Skin epidermis (tissue), 12 donors: ENCODE measurements at regions not wholly inside any gene's neighbourhood (a gene's known extent, or its start where the extent isn't known, plus 50 kb on each side); places are given as distances from the start of the nearest gene placed in this dataset.
"Not testable (repeated sequence)": the region's sequence is repeated elsewhere in the genome, so short reads cannot be mapped to it uniquely, and the experiment has no call there.

Experiments used
- H3K27ac ChIP-seq, 21 experiments: fragments of 200-600 bp; sonication (generic) in 11 of 21; one replicate each; pipeline ENCODE4 v1.5.0; 2020; ENCODE audit warnings: mild to moderate bottlenecking in 3 of 21, inconsistent platforms in 2 of 21, moderate library complexity in 2 of 21
- H3K4me3 ChIP-seq, 7 experiments: fragments of 200-600 bp; sonication (generic) in 2 of 7; one replicate each; pipeline ENCODE4 v1.5.0; 2020; ENCODE audit warnings: inconsistent platforms in 2 of 7, mild to moderate bottlenecking in 2 of 7, moderate library complexity in 1 of 7

DNA sequence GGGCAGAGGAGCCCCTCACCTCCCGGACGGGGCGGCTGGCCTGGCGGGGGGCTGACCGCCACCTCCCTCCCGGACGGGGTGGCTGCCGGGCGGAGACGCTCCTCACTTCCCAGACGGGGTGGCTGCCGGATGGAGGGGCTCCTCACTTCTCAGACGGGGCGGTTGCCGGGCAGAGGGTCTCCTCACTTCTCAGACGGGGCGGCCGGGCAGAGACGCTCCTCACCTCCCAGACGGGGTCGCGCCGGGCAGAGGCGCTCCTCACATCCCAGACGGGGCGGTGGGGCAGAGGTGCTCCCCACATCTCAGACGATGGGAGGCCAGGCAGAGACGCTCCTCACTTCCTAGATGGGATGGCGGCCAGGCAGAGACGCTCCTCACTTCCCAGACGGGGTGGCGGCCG is 1615.9 kb upstream of the C9orf72 start:
- not testable (repeated sequence) for H3K27ac ChIP-seq, H3K4me3 ChIP-seq

DNA sequence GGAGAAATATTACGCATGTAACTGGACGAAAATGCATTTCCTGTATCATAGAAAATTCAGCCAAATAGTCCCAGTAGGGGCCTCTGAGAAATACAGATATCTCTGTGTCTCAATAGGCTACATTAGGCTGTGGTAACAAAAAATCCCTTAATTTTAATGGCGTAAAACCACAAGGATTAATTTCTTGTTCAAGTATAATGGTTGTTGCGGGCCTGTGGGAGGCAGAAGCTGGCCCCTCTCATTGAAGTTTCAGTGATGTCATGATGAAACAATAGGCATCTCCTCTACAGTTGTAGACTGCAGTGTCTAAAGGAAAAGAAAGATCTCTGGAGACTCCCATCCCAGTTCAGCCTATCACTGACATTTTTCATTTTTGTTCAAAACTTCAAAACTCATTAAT is 1625.6 kb upstream of the C9orf72 start:
- no peak overlapping the region for H3K27ac ChIP-seq
- no peak overlapping the region for H3K4me3 ChIP-seq

GRCh38 chr9:29199975-29200374 is 1626.7 kb upstream of the C9orf72 start:
- H3K27ac ChIP-seq, result no peak overlapping the region
- H3K4me3 ChIP-seq, result no peak overlapping the region

GRCh38 chr9:29200650-29201049 is 1627.4 kb upstream of the C9orf72 start:
- no peak overlapping the region for H3K27ac ChIP-seq
- no peak overlapping the region for H3K4me3 ChIP-seq

GRCh38 chr9:29203244-29203930 is 1630.1 kb upstream of the C9orf72 start:
- no peak overlapping the region for H3K27ac ChIP-seq
- H3K4me3 ChIP-seq, result no peak overlapping the region

GRCh38 chr9:29208670-29209069 is 1635.4 kb upstream of the C9orf72 start:
- H3K4me3 ChIP-seq, result no peak overlapping the region
- H3K27ac ChIP-seq, result no peak overlapping the region

- Histone ChIP-seq H3K4me3 (no peak overlapping the region), H3K27ac (no peak overlapping the region)
Observed at GRCh38 chr9:29209748-29210291, 1636.5 kb upstream of the C9orf72 start.

DNA sequence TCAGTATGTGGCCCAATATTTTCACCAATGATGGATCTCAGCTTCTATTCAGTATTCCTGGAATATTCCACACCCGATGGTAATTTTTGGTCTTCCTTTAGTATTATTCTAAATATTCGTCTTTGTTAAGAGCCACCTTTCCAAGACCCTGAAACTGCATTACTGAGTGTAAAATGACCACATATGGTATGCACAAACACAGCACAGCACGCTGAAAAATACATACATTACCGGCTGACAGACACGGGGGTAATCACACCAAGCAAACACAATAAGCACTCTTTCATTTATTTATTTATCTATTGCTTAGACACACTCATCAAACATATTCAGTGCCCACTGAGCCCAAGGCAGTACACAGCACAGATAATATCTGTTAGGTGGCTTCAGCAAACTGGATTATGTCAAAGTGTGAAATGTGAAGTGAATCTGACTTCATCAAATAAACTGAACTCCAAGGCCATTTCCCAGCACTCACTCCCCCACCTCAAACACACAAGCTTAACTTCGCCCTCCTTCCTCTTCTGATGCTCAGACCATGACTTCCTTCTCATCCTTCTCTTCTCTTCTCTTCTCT is 1637.8 kb upstream of the C9orf72 start:
- Histone ChIP-seq H3K27ac (no peak overlapping the region), H3K4me3 (no peak overlapping the region)

DNA sequence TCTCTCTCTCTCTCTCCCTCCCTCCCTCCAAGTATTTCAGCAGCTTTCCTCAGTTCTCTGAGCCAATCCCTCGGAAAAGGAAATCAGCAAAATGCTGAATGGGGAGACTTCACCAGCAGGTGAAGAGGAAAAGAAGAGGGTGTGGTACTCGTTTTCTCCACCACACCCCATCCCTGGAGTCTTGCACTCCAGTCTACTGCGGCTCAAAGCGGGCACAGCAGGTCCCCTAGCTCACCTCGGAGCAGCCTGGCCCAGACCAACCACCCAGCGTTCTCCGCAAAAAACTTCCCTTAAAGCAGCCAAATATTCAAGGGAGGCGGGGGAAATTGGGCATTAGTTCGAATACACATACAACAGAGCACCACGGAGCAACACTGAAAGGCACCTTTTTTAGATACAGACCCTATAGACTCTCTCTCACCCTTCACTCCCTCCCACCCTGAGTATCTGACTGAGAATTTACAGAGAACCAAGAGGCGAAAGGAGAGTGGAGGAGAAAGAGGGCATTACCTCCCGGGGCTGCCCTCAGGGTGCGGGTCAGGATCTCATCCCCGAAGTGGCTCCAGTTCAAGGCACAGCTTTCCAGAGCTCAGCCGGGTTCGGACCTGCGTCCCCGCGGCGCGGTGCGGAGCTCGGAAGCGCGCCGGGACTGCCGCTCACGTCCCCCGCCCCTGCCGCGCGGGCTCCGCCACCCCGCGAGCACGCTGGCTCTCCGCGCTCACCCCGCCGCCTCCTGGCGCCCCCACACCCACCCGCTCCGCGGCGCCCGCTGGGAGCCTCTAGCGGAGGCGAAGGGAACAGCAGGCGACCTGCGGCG is 1638.5 kb upstream of the C9orf72 start:
- H3K27ac ChIP-seq, result no peak overlapping the region
- H3K4me3 ChIP-seq, result peak overlapping the region in 5 of 7 experiments; percentile 2 to 28 (median 15)

DNA sequence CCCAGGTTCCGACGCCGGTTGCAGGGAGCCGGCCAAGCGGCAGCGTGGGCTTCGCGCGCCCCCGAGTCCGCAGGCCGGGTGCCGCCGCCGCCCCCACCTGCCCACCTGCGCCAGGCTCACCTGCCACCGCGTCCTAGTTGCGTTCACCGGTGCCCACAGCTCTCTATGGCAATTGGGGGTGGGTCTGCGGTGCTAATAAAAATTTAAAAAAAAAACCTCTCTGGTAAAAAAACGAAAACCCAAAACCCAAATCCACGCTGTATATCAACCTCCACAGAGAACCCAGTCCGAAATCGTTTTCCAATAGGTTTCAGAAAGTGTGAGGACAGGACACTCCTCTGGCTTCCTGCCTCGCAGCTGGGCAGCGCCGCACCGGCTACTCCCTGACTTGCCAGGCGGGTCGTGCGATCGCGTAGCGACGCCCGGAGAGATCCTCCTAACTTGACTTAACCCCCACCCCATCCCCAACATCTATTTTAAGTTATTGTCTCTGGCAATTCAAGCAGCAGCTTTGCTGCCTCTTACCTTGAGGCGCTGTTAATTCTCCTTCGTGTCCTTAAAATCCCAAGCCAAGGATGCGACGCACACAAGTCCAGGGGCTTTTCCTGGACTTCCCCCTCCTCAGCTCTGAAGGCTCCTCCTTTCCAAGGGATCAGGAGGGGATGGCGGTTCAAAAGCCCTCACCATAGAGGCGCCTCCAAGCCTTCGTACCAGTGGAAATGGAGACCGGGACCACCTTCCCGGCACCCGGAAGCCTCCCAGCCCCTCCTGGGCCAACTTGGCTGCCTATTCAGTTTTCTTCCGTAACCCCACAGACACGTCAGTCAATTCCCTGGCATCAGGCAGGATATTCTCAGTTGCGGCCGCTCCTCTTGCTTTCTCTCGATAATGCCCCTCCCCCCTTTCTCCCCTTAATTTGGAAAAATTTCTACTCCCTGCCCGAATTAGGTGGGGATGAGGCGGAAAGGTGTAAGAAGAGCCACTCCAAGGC is 1639.4 kb upstream of the C9orf72 start:
- Histone ChIP-seq H3K4me3 (peak overlapping the region in 5 of 7 experiments; percentile 8 to 28 (median 15)), H3K27ac (no peak overlapping the region)

GRCh38 chr9:29213417-29214153 is 1640.3 kb upstream of the C9orf72 start, which contains the start of gene LINGO2:
Gene LINGO2, minus strand, starts transcription at chr9:29213601.
- no peak within 1 kb of the TSS for H3K27ac ChIP-seq

GRCh38 chr9:29214154-29214689 is 1640.9 kb upstream of the C9orf72 start:
- no peak overlapping the region for H3K4me3 ChIP-seq
- no peak overlapping the region for H3K27ac ChIP-seq

More at GRCh38 chr9:29213417-29214153, 1640.3 kb upstream of the C9orf72 start, which contains the start of gene LINGO2:
- H3K4me3 ChIP-seq, result peak within 1 kb of the TSS in 5 of 7 experiments; percentile 8 to 28 (median 15)

DNA sequence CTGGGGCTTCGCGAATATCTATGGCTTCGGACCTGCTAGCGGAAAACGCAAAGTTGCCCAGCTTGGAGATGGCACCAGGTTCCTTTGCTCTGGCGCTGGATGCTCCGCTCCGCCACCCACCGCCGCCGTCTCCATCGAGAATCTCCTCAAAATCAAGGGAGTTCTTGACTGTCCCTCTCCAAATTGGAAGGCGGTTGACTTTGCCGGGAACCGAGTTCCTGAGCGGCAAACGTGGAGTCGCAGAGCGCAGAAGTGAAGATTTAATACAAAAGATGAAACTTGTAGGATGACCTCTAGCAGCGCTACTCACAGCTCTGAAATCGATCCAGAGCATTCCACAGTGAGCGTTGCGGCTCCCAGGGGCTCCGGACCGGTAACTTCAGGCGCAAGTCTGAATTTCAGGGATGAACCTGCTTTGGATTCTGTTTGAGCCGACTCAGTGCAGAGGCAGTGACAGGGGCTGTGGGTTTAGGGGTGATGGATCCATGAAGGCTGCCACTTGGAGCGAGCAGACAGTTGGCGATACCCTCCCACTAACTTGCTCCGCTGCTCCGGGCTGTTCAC is 1641.5 kb upstream of the C9orf72 start:
- Histone ChIP-seq H3K4me3 (no peak overlapping the region), H3K27ac (no peak overlapping the region)

DNA sequence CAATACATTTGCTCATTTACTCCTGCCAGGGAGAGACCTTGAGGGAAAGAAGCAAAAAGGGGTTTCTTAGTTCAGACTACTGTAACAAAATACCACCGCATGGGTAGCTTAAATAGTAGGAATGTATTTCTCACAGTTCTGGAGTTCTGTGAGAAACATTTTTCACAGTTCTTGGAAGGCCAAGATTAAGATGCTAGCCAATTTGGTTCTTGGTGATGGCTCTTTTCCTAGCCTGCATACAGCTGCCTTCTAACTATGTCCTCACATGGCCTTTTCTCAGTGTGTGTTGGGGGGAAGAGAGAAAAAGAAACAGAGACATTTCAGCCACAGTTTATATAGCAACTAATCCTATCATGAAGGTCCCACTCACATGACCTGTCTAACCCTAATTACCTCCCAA is 1644.7 kb upstream of the C9orf72 start:
- no peak overlapping the region for H3K27ac ChIP-seq
- H3K4me3 ChIP-seq, result no peak overlapping the region

DNA sequence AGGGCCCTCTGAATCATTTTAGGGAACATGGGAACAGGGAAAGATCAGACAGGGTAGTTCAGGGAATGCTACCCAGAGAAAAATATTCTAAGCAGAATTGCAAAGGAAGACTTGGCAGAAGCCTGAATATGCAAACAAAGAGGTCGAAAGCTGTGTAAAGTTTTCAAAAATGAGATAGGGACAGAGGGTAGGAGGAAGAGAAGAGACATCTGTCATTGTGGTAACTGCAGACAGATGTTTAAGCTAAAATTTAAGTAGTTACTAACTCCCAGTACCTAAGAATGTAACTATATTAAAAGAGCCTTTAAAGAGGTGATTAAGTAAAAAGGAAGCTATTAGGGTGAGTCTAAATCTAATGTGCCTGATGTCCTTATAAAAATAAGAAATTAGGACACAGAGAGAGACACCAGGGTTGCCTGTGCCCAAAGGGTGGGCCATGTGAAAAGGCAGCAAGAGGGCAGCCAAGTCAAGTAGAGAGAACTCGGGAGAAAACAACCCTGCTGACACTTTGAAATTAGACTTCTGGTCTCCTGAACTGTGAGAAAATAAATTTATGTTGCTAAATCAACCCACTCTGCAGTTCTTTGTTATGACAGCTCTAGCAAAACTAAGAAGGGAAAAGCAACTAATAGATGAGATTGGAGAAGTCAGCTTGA is 1647.4 kb upstream of the C9orf72 start:
- H3K4me3 ChIP-seq, result no peak overlapping the region
- no peak overlapping the region for H3K27ac ChIP-seq

- H3K27ac ChIP-seq, result no peak overlapping the region
- no peak overlapping the region for H3K4me3 ChIP-seq
Observed at GRCh38 chr9:29228558-29228957, 1655.3 kb upstream of the C9orf72 start.

GRCh38 chr9:29230931-29231330 is 1657.7 kb upstream of the C9orf72 start:
- no peak overlapping the region for H3K27ac ChIP-seq
- H3K4me3 ChIP-seq, result no peak overlapping the region

DNA sequence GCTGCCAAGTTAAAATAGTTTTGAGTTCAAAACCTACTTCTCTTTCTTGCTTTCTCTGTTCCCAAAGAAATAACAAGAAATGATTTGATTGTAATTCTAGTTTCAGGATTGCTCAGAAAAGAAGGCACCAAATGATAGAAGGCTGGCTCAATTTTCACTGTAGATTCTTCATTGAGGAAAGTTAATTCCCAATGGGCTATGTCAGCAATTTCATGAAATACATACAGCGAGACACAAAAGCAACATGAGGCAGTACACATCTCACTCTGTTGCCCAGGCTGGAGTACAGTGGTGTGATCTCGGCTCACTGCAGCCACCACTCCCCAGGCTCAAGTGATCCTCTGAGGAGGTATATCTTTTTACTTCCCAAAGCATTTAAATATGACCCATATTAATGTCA is 1659.9 kb upstream of the C9orf72 start:
- H3K4me3 ChIP-seq, result no peak overlapping the region
- no peak overlapping the region for H3K27ac ChIP-seq
